ENCODE measurements at regions not wholly inside any gene's neighbourhood (a gene's known extent, or its start where the extent isn't known, plus 50 kb on each side); places are given as distances from the start of the nearest gene placed in this dataset.
"Not testable (repeated sequence)": the region's sequence is repeated elsewhere in the genome, so short reads cannot be mapped to it uniquely, and the experiment has no call there.

GRCh38 chr4:156390599-156391324 is 437.1 kb upstream of the CTSO start:
- DNase-seq: no peak
- intact Hi-C loops (cut with DNase I): no loop called here
- ATAC-seq (ENCODE audit: poor library complexity): peak; percentile 63

- ATAC-seq (ENCODE audit: poor library complexity) (no peak), DNase-seq (no peak)
- intact Hi-C loops (cut with DNase I): no loop called here
Measured at GRCh38 chr4:156388826-156389225, 435.2 kb upstream of the CTSO start.

DNA sequence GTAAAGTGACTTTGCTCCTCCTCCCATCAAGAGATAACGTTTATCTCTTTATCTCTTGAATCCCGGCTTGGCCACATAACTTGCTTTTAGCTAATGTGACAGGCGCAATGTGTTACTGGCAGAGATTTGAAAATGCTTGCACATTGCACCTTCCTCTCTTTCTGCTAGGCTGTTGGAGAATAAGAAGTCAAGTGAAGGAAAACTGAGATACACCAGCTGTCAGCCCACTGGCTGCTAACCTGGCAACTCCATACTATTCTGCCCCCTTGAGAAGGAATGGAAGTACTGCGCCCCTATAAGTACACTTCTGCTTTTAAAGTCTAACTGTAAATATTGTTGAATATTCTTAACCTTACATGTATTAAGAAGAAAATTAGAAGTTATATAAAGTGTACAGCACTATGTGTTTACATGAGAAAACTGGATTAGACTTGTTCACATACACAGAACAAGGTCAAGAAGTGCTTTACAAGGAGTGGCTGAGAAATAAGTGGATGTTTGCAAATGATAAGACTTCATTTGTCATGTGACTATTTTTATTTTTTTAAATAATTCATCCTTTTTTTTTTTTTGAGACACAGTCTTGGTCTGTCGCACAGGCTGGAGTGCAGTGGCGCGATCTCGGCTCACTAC is 424.5 kb upstream of the CTSO start:
- ATAC-seq (ENCODE audit: poor library complexity) (no peak), DNase-seq (no peak)
- intact Hi-C loops (cut with DNase I): no loop called here

DNA sequence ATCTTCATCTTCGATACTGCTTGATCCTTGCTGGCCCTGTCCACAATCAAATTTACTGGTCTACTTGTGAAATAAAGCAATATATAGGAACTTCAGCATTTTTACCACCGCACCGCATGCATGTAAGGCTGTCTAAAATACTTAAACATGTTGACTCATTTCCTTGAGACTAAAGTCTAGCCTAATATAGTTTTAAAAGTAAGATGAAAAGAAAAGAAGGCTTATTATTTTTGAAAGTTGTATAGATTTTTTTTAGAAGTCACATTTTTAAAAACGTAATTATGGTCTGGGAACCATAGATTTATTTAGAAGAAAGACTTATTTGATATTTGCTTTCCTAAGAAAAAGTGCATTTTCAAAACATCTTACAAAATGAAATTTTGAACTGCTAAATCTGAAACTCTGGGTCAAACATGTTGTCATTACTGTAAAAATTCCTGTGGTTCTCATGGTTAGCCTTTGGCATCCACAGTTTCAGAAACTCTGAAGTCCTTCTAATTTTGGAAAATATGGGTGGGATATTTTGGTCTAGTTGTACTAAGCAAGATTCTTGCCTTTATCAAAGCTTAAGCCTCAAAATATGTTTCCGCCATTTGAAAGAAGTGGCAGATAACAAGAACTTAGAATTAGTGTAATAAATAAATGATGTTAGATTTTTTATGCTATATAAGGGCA is 423.5 kb upstream of the CTSO start:
- DNase-seq (no peak), ATAC-seq (ENCODE audit: poor library complexity) (no peak)
- intact Hi-C loops (cut with DNase I): no loop called here

GRCh38 chr4:156374894-156375293 is 421.2 kb upstream of the CTSO start:
- DNase-seq: no peak
- no peak for ATAC-seq (ENCODE audit: poor library complexity)
- intact Hi-C loops (cut with DNase I): no loop called here

GRCh38 chr4:156374069-156374468 is 420.4 kb upstream of the CTSO start:
- ATAC-seq (ENCODE audit: poor library complexity) (no peak), DNase-seq (no peak)
- intact Hi-C loops (cut with DNase I): no loop called here

GRCh38 chr4:156367502-156367901 is 413.8 kb upstream of the CTSO start:
- DNase-seq; ATAC-seq (ENCODE audit: poor library complexity); intact Hi-C loops (cut with DNase I): not testable (repeated sequence)

- no peak for ATAC-seq (ENCODE audit: poor library complexity)
- intact Hi-C loops (cut with DNase I): no loop called here
- no peak for DNase-seq
Measured at GRCh38 chr4:156362581-156362980, 408.9 kb upstream of the CTSO start.

DNA sequence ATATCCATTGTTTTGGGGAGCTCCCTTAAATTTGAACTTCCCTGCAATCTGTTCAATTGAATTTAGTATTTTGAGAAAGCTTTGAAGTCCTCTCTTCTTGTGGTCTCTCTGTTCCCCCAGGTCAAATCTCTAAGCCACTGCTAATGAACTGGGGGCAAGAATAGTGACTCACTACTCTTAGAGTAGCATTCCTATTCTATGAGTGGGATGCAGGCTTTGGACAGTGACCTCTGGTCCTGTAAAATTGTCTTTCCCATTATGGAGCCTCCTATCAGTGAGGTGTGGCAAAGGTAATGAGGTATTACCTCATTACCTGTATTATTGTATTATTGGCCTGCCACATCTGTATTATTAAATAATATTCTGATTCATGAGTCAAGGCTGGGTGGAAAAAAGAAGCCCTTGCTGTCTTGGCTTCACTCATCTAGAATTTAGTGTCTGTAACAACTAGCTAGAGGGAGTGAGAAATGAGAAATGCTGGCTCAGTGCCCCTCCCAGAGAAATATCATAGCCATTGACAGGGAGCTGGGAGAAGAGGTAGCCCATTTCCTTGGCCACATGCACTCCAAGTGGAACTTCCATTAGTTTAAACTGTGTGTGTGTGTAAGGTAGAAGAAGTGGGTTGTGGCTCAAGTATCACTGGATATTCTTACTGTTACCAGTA is 393.9 kb upstream of the CTSO start:
- ATAC-seq (ENCODE audit: poor library complexity): no peak
- intact Hi-C loops (cut with DNase I): no loop called here
- DNase-seq: no peak

DNA sequence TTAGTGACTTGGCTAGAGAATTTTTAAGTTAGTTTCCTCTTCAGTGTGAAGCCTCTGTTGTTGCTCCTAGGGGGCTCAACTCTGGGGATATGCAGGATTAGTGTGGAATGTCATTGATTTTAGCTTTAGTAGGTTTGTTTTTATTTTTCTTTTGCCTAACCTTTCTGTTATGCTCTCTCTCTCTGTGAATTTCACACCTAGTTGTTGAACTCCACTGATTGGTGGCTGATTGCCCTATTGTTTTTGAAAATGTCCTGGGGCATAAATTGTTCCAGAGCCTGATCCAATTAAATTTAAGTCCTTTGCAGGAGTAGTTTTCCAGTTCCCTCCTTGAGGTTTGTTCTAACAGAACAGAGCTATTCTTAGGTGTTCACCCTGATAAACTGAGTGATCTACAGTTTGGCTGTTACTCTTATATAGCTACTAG is 393.3 kb upstream of the CTSO start:
- no peak for DNase-seq
- intact Hi-C loops (cut with DNase I): no loop called here
- no peak for ATAC-seq (ENCODE audit: poor library complexity)

- intact Hi-C loops (cut with DNase I): no loop called here
- no peak for ATAC-seq (ENCODE audit: poor library complexity)
- no peak for DNase-seq
Measured at GRCh38 chr4:156344397-156344796, 390.7 kb upstream of the CTSO start.

DNA sequence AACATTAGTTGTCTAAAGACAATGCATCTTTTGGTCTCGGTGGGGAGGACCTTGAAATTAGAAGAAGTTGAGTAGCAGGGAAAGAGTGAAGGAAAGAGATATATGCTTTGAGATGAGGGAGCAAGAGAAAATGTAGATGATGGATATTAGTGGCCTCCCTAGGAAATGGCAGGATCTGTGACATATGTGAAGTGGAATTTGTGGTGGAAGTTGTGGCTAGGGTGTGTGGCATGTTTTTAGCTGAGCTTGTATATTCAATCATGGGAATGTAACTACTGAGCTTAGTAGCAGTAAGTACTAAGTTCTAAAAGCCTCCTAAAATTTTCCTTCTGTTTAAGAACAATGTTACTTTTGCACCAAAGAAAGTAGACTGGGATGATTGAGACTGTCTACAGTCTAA is 382.8 kb upstream of the CTSO start:
- ATAC-seq (ENCODE audit: poor library complexity): no peak
- intact Hi-C loops (cut with DNase I): no loop called here
- no peak for DNase-seq

GRCh38 chr4:156335721-156336120 is 382.1 kb upstream of the CTSO start:
- intact Hi-C loops (cut with DNase I): no loop called here
- no peak for ATAC-seq (ENCODE audit: poor library complexity)
- DNase-seq: no peak

- no peak for DNase-seq
- ATAC-seq (ENCODE audit: poor library complexity): no peak
- intact Hi-C loops (cut with DNase I): no loop called here
Measured at GRCh38 chr4:156330436-156331031, 376.9 kb upstream of the CTSO start.

GRCh38 chr4:156329779-156330178 is 376.1 kb upstream of the CTSO start:
- ATAC-seq (ENCODE audit: poor library complexity) (no peak), DNase-seq (no peak)
- intact Hi-C loops (cut with DNase I): no loop called here

GRCh38 chr4:156328882-156329281 is 375.2 kb upstream of the CTSO start:
- ATAC-seq (ENCODE audit: poor library complexity) (no peak), DNase-seq (no peak)
- intact Hi-C loops (cut with DNase I): no loop called here

DNA sequence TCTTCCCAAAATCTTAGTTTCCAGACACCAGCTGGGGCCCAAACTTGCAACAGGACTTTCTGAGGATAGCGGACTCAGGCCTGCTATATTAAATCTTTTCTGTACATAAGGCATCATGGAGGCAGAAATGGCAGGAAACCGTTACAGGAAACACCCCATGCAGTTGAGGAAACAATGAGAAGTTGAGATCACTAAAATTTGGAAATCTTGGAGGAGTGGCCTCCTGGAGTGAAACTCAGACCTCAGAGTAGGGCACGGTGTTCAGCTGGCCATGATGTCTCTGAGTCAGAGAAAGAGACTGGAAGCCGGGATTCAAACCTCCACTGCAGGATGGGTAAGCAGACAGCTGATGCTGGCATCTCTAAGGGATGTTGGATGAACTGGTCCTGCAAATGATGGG is 372.6 kb upstream of the CTSO start:
- no peak for ATAC-seq (ENCODE audit: poor library complexity)
- no peak for DNase-seq
- intact Hi-C loops (cut with DNase I): no loop called here

GRCh38 chr4:156322592-156322991 is 368.9 kb upstream of the CTSO start:
- DNase-seq: no peak
- ATAC-seq (ENCODE audit: poor library complexity): no peak
- intact Hi-C loops (cut with DNase I): no loop called here

DNA sequence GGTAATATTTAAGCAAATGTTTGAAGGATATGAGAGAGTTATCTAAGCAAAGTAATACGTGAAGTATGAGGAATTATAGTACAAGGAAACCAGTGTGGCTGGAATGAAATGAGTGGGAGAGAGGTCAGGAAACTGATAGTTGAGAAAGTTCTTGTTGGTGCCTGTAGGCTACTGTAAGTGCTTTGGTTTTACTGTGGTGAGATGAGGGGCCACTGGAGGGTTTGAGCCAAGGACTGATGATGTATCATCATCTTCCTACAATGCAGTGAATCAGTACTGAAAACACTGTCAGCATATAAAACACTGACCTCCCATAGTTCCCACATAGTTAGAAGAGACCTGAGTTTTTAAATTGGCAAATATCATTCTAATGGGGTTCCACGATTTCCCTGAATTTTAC is 367.5 kb upstream of the CTSO start:
- intact Hi-C loops (cut with DNase I): no loop called here
- DNase-seq: no peak
- ATAC-seq (ENCODE audit: poor library complexity): no peak

All from Right ventricle myocardium superior (tissue), 1 donor.